ENCODE measurements at regions not wholly inside any gene's neighbourhood (a gene's known extent, or its start where the extent isn't known, plus 50 kb on each side); places are given as distances from the start of the nearest gene placed in this dataset.

GRCh38 chr1:56363007-56363770 is 216.2 kb downstream of the PLPP3 start:
- H3K4me1 ChIP-seq (replicated peaks): no peaks in the 10 kb centered on the region
- no peak overlapping the region for H3K4me3 ChIP-seq
- H3K27me3 ChIP-seq (replicated peaks; ENCODE audit: insufficient read depth): no peaks in the 10 kb centered on the region
- no peak overlapping the region for H3K27ac ChIP-seq
- WGBS: 50% methylated on average over 7 of the region's 7 CpGs
- H3K36me3 ChIP-seq: no peaks in the 10 kb centered on the region
- TF ChIP-seq CTCF (IDR thresholded peaks at IDR 0.05) (no peak), POLR2AphosphoS5 (IDR thresholded peaks at IDR 0.05) (no peak), POLR2A (IDR thresholded peaks at IDR 0.05) (no peak)
- H3K9me3 ChIP-seq: no peaks in the 10 kb centered on the region
- no peak for DNase-seq (ENCODE audit: low spot score)
- intact Hi-C loops (cut with DNase I): no loop called here

DNA sequence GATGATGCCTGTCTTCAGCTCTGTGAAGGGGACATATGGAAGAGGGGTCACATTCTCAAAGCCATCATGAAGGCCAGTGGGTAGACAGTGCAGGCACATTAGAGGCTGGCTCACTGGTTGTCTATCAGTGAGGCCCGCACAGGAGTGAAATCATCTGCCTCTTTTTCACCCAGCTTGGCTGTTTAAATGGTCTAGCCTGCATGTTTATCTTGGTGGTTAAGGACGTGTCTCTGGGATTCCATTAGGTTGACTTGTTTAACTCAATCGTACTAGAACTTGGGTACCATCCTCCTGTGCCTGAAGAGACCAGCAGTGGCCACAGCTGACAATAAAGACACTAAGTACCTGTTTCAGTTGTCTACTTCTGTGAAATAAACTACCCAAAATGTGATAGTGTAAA is 219.3 kb downstream of the PLPP3 start:
- Histone ChIP-seq H3K27me3 (replicated peaks; ENCODE audit: insufficient read depth) (no peaks in the 10 kb centered on the region), H3K4me3 (no peak overlapping the region), H3K9me3 (no peaks in the 10 kb centered on the region), H3K27ac (no peak overlapping the region), H3K36me3 (no peaks in the 10 kb centered on the region), H3K4me1 (replicated peaks) (no peaks in the 10 kb centered on the region)
- intact Hi-C loops (cut with DNase I): no loop called here
- no peak for DNase-seq (ENCODE audit: low spot score)
- TF ChIP-seq POLR2AphosphoS5 (IDR thresholded peaks at IDR 0.05) (no peak), POLR2A (IDR thresholded peaks at IDR 0.05) (no peak), CTCF (IDR thresholded peaks at IDR 0.05) (no peak)
- 100% methylated on average over 3 of the region's 3 CpGs for WGBS

GRCh38 chr1:56359056-56359455 is 220.3 kb downstream of the PLPP3 start:
- DNase-seq (ENCODE audit: low spot score): no peak
- no peaks in the 10 kb centered on the region for H3K36me3 ChIP-seq
- no peak for TF ChIP-seq POLR2AphosphoS5 (IDR thresholded peaks at IDR 0.05)
- no peak for TF ChIP-seq CTCF (IDR thresholded peaks at IDR 0.05)
- no peak for TF ChIP-seq POLR2A (IDR thresholded peaks at IDR 0.05)
- WGBS: 94% methylated on average over 2 of the region's 2 CpGs
- H3K4me3 ChIP-seq: no peak overlapping the region
- intact Hi-C loops (cut with DNase I): no loop called here
- H3K27me3 ChIP-seq (replicated peaks; ENCODE audit: insufficient read depth): no peaks in the 10 kb centered on the region
- no peaks in the 10 kb centered on the region for H3K9me3 ChIP-seq
- H3K27ac ChIP-seq: no peak overlapping the region
- H3K4me1 ChIP-seq (replicated peaks): no peaks in the 10 kb centered on the region

GRCh38 chr1:56357927-56358690 is 221.3 kb downstream of the PLPP3 start:
- Histone ChIP-seq H3K36me3 (no peaks in the 10 kb centered on the region), H3K4me3 (no peak overlapping the region), H3K4me1 (replicated peaks) (no peaks in the 10 kb centered on the region), H3K9me3 (no peaks in the 10 kb centered on the region), H3K27ac (no peak overlapping the region), H3K27me3 (replicated peaks; ENCODE audit: insufficient read depth) (no peaks in the 10 kb centered on the region)
- intact Hi-C loops (cut with DNase I): no loop called here
- no peak for DNase-seq (ENCODE audit: low spot score)
- WGBS: 67% methylated on average over 3 of the region's 3 CpGs
- TF ChIP-seq CTCF (IDR thresholded peaks at IDR 0.05) (no peak), POLR2AphosphoS5 (IDR thresholded peaks at IDR 0.05) (no peak), POLR2A (IDR thresholded peaks at IDR 0.05) (no peak)

All from prostate gland (tissue), 2 donors.